ENCODE measurements at regions not wholly inside any gene's neighbourhood (a gene's known extent, or its start where the extent isn't known, plus 50 kb on each side); places are given as distances from the start of the nearest gene placed in this dataset.

- H3K4me1 Mint-ChIP-seq (ENCODE audit: low read depth), result peaks cover 60% of the 10 kb centered on the region
- no peak overlapping the region for H3K4me3 Mint-ChIP-seq
- H3K27me3 Mint-ChIP-seq, result peaks cover 11% of the 10 kb centered on the region
- H3K9me3 Mint-ChIP-seq, result peaks cover 17% of the 10 kb centered on the region
- no peak overlapping the region for H3K27ac Mint-ChIP-seq
- DNase-seq, result no peak
- peaks cover 3% of the 10 kb centered on the region for H3K36me3 Mint-ChIP-seq (ENCODE audit: low read depth)
Observed at GRCh38 chr2:8298783-8299182, 383.1 kb upstream of the ID2 start.

GRCh38 chr2:8300216-8300615 lies 381.6 kb upstream of the ID2 start:
- peaks cover 7% of the 10 kb centered on the region for H3K27me3 Mint-ChIP-seq
- H3K27ac Mint-ChIP-seq, result no peak overlapping the region
- no peak for DNase-seq
- no peak overlapping the region for H3K4me3 Mint-ChIP-seq
- H3K9me3 Mint-ChIP-seq, result peaks cover 17% of the 10 kb centered on the region
- H3K4me1 Mint-ChIP-seq (ENCODE audit: low read depth), result peaks cover 73% of the 10 kb centered on the region
- H3K36me3 Mint-ChIP-seq (ENCODE audit: low read depth), result peaks cover 3% of the 10 kb centered on the region

- Mint-ChIP-seq H3K27ac (no peak overlapping the region), H3K4me1 (ENCODE audit: low read depth) (peaks cover 69% of the 10 kb centered on the region), H3K9me3 (peaks cover 17% of the 10 kb centered on the region), H3K4me3 (no peak overlapping the region), H3K27me3 (peaks cover 7% of the 10 kb centered on the region), H3K36me3 (ENCODE audit: low read depth) (peaks cover 3% of the 10 kb centered on the region)
- DNase-seq, result no peak
Observed at GRCh38 chr2:8300905-8301304, 381.0 kb upstream of the ID2 start.

GRCh38 chr2:8303322-8303832 lies 378.5 kb upstream of the ID2 start:
- peak overlapping the region; percentile 69 for H3K27ac Mint-ChIP-seq
- peaks cover 3% of the 10 kb centered on the region for H3K36me3 Mint-ChIP-seq (ENCODE audit: low read depth)
- H3K4me1 Mint-ChIP-seq (ENCODE audit: low read depth), result peaks cover 63% of the 10 kb centered on the region
- H3K27me3 Mint-ChIP-seq, result peaks cover 7% of the 10 kb centered on the region
- peak overlapping the region; percentile 30 for H3K4me3 Mint-ChIP-seq
- DNase-seq, result peak; percentile 74
- H3K9me3 Mint-ChIP-seq, result peaks cover 17% of the 10 kb centered on the region

- H3K4me1 Mint-ChIP-seq (ENCODE audit: low read depth), result peaks cover 74% of the 10 kb centered on the region
- H3K36me3 Mint-ChIP-seq (ENCODE audit: low read depth), result peaks cover 3% of the 10 kb centered on the region
- DNase-seq, result no peak
- H3K27ac Mint-ChIP-seq, result no peak overlapping the region
- H3K27me3 Mint-ChIP-seq, result peaks cover 7% of the 10 kb centered on the region
- H3K4me3 Mint-ChIP-seq, result no peak overlapping the region
- H3K9me3 Mint-ChIP-seq, result peaks cover 17% of the 10 kb centered on the region
Observed at GRCh38 chr2:8304821-8305766, 376.8 kb upstream of the ID2 start.

- Mint-ChIP-seq H3K27ac (no peak overlapping the region), H3K4me1 (ENCODE audit: low read depth) (peaks cover 72% of the 10 kb centered on the region), H3K9me3 (peaks cover 10% of the 10 kb centered on the region), H3K36me3 (ENCODE audit: low read depth) (peaks cover 3% of the 10 kb centered on the region), H3K27me3 (peaks cover 5% of the 10 kb centered on the region), H3K4me3 (no peak overlapping the region)
- no peak for DNase-seq
Observed at GRCh38 chr2:8306530-8307351, 375.1 kb upstream of the ID2 start.

GRCh38 chr2:8307606-8308180 lies 374.2 kb upstream of the ID2 start:
- DNase-seq, result no peak
- Mint-ChIP-seq H3K36me3 (ENCODE audit: low read depth) (peaks cover 3% of the 10 kb centered on the region), H3K27ac (no peak overlapping the region), H3K4me1 (ENCODE audit: low read depth) (peaks cover 72% of the 10 kb centered on the region), H3K9me3 (peaks cover 6% of the 10 kb centered on the region), H3K4me3 (no peak overlapping the region), H3K27me3 (peaks cover 5% of the 10 kb centered on the region)

- H3K36me3 Mint-ChIP-seq (ENCODE audit: low read depth), result no peaks in the 10 kb centered on the region
- DNase-seq, result no peak
- H3K27ac Mint-ChIP-seq, result no peak overlapping the region
- H3K9me3 Mint-ChIP-seq, result no peaks in the 10 kb centered on the region
- H3K27me3 Mint-ChIP-seq, result peaks cover 7% of the 10 kb centered on the region
- no peak overlapping the region for H3K4me3 Mint-ChIP-seq
- H3K4me1 Mint-ChIP-seq (ENCODE audit: low read depth), result peaks cover 71% of the 10 kb centered on the region
Observed at GRCh38 chr2:8309131-8309530, 372.7 kb upstream of the ID2 start.

- H3K9me3 Mint-ChIP-seq, result no peaks in the 10 kb centered on the region
- peak overlapping the region; percentile 67 for H3K27ac Mint-ChIP-seq
- no peaks in the 10 kb centered on the region for H3K36me3 Mint-ChIP-seq (ENCODE audit: low read depth)
- H3K27me3 Mint-ChIP-seq, result peaks cover 7% of the 10 kb centered on the region
- H3K4me3 Mint-ChIP-seq, result no peak overlapping the region
- H3K4me1 Mint-ChIP-seq (ENCODE audit: low read depth), result peaks cover 63% of the 10 kb centered on the region
- peak; percentile 62 for DNase-seq
Observed at GRCh38 chr2:8310557-8311455, 371.1 kb upstream of the ID2 start.

- H3K9me3 Mint-ChIP-seq, result no peaks in the 10 kb centered on the region
- peaks cover 7% of the 10 kb centered on the region for H3K27me3 Mint-ChIP-seq
- peaks cover 53% of the 10 kb centered on the region for H3K4me1 Mint-ChIP-seq (ENCODE audit: low read depth)
- DNase-seq, result no peak
- H3K4me3 Mint-ChIP-seq, result no peak overlapping the region
- H3K36me3 Mint-ChIP-seq (ENCODE audit: low read depth), result no peaks in the 10 kb centered on the region
- no peak overlapping the region for H3K27ac Mint-ChIP-seq
Observed at GRCh38 chr2:8312221-8312620, 369.6 kb upstream of the ID2 start.

- Mint-ChIP-seq H3K27ac (no peak overlapping the region), H3K4me3 (no peak overlapping the region), H3K36me3 (ENCODE audit: low read depth) (no peaks in the 10 kb centered on the region), H3K4me1 (ENCODE audit: low read depth) (peaks cover 53% of the 10 kb centered on the region), H3K9me3 (no peaks in the 10 kb centered on the region), H3K27me3 (peaks cover 7% of the 10 kb centered on the region)
- no peak for DNase-seq
Observed at GRCh38 chr2:8312861-8313830, 368.7 kb upstream of the ID2 start.

- Mint-ChIP-seq H3K36me3 (ENCODE audit: low read depth) (no peaks in the 10 kb centered on the region), H3K4me3 (no peak overlapping the region), H3K27me3 (peaks cover 7% of the 10 kb centered on the region), H3K9me3 (no peaks in the 10 kb centered on the region), H3K4me1 (ENCODE audit: low read depth) (peaks cover 53% of the 10 kb centered on the region), H3K27ac (no peak overlapping the region)
- DNase-seq, result no peak
Observed at GRCh38 chr2:8314063-8314462, 367.8 kb upstream of the ID2 start.

Data from activated T-cell treated with anti-CD3 and anti-CD28 coated beads, Interleukin-2, amount 50 U/mL, for 24 hours (primary cell).